HepG2 (cell line): ENCODE measurements at regions not wholly inside any gene's neighbourhood (a gene's known extent, or its start where the extent isn't known, plus 50 kb on each side); places are given as distances from the start of the nearest gene placed in this dataset.

ENCODE experiments used
- ATAC-seq: fragments of 200-7000 bp; cut with Tn5 transposase; 3 replicates; pipeline ENCODE4 v1.9.1; 2020; ENCODE audit warnings: mild to moderate bottlenecking, moderate library complexity
- BruUV-seq: library from RNA; stranded (reverse); fragments of 400-500 nt; replicated peaks from 2 replicates; lab custom pipeline; 2021; lab: Mats Ljungman, UMichigan
- CTCF ChIA-PET: fragments of 300-600 bp; formaldehyde crosslinking; extraction: SDS; loops from one replicate; lab custom pipeline; 2021; ENCODE audit warnings: low total read pairs, inconsistent platforms, low intra/inter-chr PET ratio; lab: Yijun Ruan, JAX
- POLR2A ChIA-PET: fragments of 350-600 bp; sonication (Branson Sonifier 250); formaldehyde crosslinking; loops from one replicate; lab custom pipeline; 2020; ENCODE audit warnings: antibody characterized with exemption, inconsistent platforms; lab: Yijun Ruan, JAX
- DNase-seq: peaks from one replicate; pipeline ENCODE4 v3.0.0-alpha.2; 2015; ENCODE audit warnings: low spot score
- FAIRE-seq: peaks from 3 replicates; lab custom pipeline; 2011; peaks lifted over from hg19 to GRCh38; lab: Jason Lieb, UNC
- H2AFZ ChIP-seq: one replicate; pipeline ENCODE4 v1.6.1; 2011; ENCODE audit warnings: low read length, inconsistent platforms
- H3K27ac ChIP-seq: fragments of 300-600 bp; 3 replicates; pipeline ENCODE4 v1.8.0; 2011; ENCODE audit warnings: mixed run types, mild to moderate bottlenecking, mixed read lengths, low read length, inconsistent platforms; ENCODE audit not compliant: insufficient read depth; ENCODE audit errors: extremely low read length
- H3K27me3 ChIP-seq, 2 experiments: fragments of 200-600 bp in 1 of 2; 2 replicates in 1 of 2; 3 replicates in 1 of 2; pipeline versions ENCODE4 v1.6.0 to v1.8.0; 2011; ENCODE audit warnings: low read length in 2 of 2, mild to moderate bottlenecking in 2 of 2, moderate library complexity in 2 of 2, inconsistent platforms in 1 of 2; ENCODE audit not compliant: insufficient read depth in 2 of 2, control insufficient read depth in 1 of 2
- H3K36me3 ChIP-seq, 2 experiments: fragments of 200-600 bp in 1 of 2; replicated peaks in 1 of 2; 2 replicates in 1 of 2; 3 replicates in 1 of 2; pipeline versions ENCODE4 v1.5.1 to v1.8.0; 2011; ENCODE audit warnings: low read length in 2 of 2, inconsistent platforms in 1 of 2; ENCODE audit not compliant: insufficient read depth in 2 of 2, control insufficient read depth in 1 of 2
- H3K4me1 ChIP-seq: 2 replicates; pipeline ENCODE4 v1.5.1; 2012; ENCODE audit warnings: low read length, inconsistent platforms; ENCODE audit not compliant: insufficient read depth
- H3K4me2 ChIP-seq: 2 replicates; pipeline ENCODE4 v1.6.0; 2011; ENCODE audit warnings: low read depth, low read length, inconsistent platforms
- H3K4me3 ChIP-seq, 3 experiments: fragments of 200-600 bp in 1 of 3; sonication (generic), shearing (Covaris generic) in 1 of 3; replicated peaks in 1 of 3; 2 replicates each; pipeline ENCODE4 v1.5.1; 2011 to 2016; ENCODE audit warnings: low read length in 3 of 3, inconsistent platforms in 2 of 3, low read depth in 2 of 3, mild to moderate bottlenecking in 2 of 3, control low read depth in 1 of 3, mixed read lengths in 1 of 3; ENCODE audit not compliant: insufficient read depth in 1 of 3
- H3K79me2 ChIP-seq: one replicate; pipeline ENCODE4 v1.6.1; 2011; ENCODE audit warnings: low read length, inconsistent platforms; ENCODE audit not compliant: insufficient read depth
- H3K9ac ChIP-seq: 2 replicates; pipeline ENCODE4 v1.6.0; 2011; ENCODE audit warnings: mild to moderate bottlenecking, low read depth, low read length, inconsistent platforms; ENCODE audit not compliant: insufficient read depth
- H3K9me3 ChIP-seq: 2 replicates; pipeline ENCODE4 v1.5.1; 2012; ENCODE audit warnings: mild to moderate bottlenecking, low read length
- H4K20me1 ChIP-seq: 2 replicates; pipeline ENCODE4 v1.6.0; 2011; ENCODE audit warnings: inconsistent platforms, mild to moderate bottlenecking, low read length, moderate library complexity; ENCODE audit not compliant: insufficient read depth
- NKX3-1 ChIP-seq: sonication (generic); formaldehyde crosslinking; IDR thresholded peaks from 2 replicates; pipeline ENCODE4 v1.5.0; 2020; ENCODE audit warnings: missing genetic modification reagents
- SRF ChIP-seq: IDR thresholded peaks from 2 replicates; pipeline ENCODE4 v1.6.1; 2011; ENCODE audit warnings: mild to moderate bottlenecking, low read depth, low read length, moderate library complexity
- ZNF430 ChIP-seq: sonication (generic); formaldehyde crosslinking; IDR thresholded peaks from 2 replicates; pipeline ENCODE4 v1.9.0; 2021; ENCODE audit warnings: mild to moderate bottlenecking, missing genetic modification reagents
- WGBS: methylation state at CpG from one replicate; pipeline ENCODE4 v1.1.6; 2017; ENCODE audit warnings: low lambda C conversion rate; 5-methylcytosine and 5-hydroxymethylcytosine counted together
- in situ Hi-C: cut with HindIII; loops from 2 replicates; pipeline ENCODE4 v1.10.0; 2017; ENCODE audit warnings: low pct_unique_long_range_greater_than_20kb; ENCODE audit not compliant: extremely low pct_ligation_motif_present
- intact Hi-C: fragments of 100-400 bp; cut with micrococcal nuclease; formaldehyde crosslinking; loops from one replicate; pipeline ENCODE4 v1.10.0; 2022; ENCODE audit not compliant: unreplicated experiment
- TF ChIP-seq, protein P1 (sequence below): sonication (generic); formaldehyde crosslinking; IDR thresholded peaks from 2 replicates; pipeline ENCODE4; 2020; ENCODE audit warnings: missing genetic modification reagents, mild to moderate bottlenecking, borderline replicate concordance
- TF ChIP-seq, protein P2 (sequence below), 2 experiments: fragments of 450-650 bp in 1 of 2; sonication (generic) in 1 of 2; formaldehyde crosslinking; IDR thresholded peaks; 2 replicates each; pipeline versions ENCODE4 v1.5.0 to v1.8.0; 2020 to 2022; ENCODE audit warnings: mild to moderate bottlenecking in 1 of 2, missing genetic modification reagents in 1 of 2
- TF ChIP-seq, protein P3 (sequence below): sonication (generic); formaldehyde crosslinking; IDR thresholded peaks from 2 replicates; pipeline ENCODE4 v1.4.0; 2020; ENCODE audit warnings: missing genetic modification reagents, mild to moderate bottlenecking, borderline replicate concordance
- TF ChIP-seq, protein P4 (sequence below): sonication (generic); formaldehyde crosslinking; conservative IDR thresholded peaks from 2 replicates; pipeline ENCODE4 v1.4.0; 2020; ENCODE audit warnings: missing genetic modification reagents
- TF ChIP-seq, protein P5 (sequence below): sonication (generic); formaldehyde crosslinking; IDR thresholded peaks from 2 replicates; pipeline ENCODE4 v1.4.0; 2020; ENCODE audit warnings: mild to moderate bottlenecking, missing genetic modification reagents, borderline replicate concordance
- TF ChIP-seq, protein P6 (sequence below): IDR thresholded peaks from 2 replicates; pipeline ENCODE4 v1.6.1; 2016; ENCODE audit warnings: low read depth, control low read depth

DNA sequence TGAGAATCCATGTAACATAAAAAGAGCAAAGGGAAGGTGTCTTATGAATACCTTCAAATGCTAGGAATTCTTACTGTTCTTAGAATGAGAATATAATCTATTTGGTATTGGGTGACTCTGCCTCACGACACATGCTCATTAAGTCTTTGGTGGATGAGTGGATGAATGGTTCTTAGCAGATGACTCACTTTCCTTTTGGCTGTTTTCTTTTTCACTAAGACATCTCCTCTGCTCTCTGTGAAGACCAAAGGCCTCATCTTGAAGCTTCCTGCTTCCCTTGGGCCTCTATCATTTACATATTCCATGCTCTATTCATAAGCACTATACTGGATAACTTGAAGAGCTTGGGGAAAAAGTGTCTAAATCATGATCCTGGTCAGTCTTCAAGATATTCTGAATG lies 468.1 kb downstream of the SPATA31D1 start:
- in situ Hi-C loops, result no loop called here
- no peak for FAIRE-seq
- TF ChIP-seq, protein P1, sequence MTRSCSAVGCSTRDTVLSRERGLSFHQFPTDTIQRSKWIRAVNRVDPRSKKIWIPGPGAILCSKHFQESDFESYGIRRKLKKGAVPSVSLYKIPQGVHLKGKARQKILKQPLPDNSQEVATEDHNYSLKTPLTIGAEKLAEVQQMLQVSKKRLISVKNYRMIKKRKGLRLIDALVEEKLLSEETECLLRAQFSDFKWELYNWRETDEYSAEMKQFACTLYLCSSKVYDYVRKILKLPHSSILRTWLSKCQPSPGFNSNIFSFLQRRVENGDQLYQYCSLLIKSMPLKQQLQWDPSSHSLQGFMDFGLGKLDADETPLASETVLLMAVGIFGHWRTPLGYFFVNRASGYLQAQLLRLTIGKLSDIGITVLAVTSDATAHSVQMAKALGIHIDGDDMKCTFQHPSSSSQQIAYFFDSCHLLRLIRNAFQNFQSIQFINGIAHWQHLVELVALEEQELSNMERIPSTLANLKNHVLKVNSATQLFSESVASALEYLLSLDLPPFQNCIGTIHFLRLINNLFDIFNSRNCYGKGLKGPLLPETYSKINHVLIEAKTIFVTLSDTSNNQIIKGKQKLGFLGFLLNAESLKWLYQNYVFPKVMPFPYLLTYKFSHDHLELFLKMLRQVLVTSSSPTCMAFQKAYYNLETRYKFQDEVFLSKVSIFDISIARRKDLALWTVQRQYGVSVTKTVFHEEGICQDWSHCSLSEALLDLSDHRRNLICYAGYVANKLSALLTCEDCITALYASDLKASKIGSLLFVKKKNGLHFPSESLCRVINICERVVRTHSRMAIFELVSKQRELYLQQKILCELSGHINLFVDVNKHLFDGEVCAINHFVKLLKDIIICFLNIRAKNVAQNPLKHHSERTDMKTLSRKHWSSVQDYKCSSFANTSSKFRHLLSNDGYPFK (CRISPR knock-in tag), result no peak
- TF ChIP-seq ZNF430 (CRISPR knock-in tag), result no peak
- no peak for TF ChIP-seq SRF
- TF ChIP-seq, protein P2, sequence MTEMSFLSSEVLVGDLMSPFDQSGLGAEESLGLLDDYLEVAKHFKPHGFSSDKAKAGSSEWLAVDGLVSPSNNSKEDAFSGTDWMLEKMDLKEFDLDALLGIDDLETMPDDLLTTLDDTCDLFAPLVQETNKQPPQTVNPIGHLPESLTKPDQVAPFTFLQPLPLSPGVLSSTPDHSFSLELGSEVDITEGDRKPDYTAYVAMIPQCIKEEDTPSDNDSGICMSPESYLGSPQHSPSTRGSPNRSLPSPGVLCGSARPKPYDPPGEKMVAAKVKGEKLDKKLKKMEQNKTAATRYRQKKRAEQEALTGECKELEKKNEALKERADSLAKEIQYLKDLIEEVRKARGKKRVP (CRISPR knock-in tag; IDR thresholded peaks at IDR 0.05), result no peak
- no peak for TF ChIP-seq NKX3-1
- TF ChIP-seq, protein P3, sequence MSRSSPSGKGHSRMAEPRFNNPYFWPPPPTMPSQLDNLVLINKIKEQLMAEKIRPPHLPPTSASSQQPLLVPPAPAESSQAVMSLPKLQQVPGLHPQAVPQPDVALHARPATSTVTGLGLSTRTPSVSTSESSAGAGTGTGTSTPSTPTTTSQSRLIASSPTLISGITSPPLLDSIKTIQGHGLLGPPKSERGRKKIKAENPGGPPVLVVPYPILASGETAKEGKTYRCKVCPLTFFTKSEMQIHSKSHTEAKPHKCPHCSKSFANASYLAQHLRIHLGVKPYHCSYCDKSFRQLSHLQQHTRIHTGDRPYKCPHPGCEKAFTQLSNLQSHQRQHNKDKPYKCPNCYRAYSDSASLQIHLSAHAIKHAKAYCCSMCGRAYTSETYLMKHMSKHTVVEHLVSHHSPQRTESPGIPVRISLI (CRISPR knock-in tag), result no peak
- TF ChIP-seq, protein P4, sequence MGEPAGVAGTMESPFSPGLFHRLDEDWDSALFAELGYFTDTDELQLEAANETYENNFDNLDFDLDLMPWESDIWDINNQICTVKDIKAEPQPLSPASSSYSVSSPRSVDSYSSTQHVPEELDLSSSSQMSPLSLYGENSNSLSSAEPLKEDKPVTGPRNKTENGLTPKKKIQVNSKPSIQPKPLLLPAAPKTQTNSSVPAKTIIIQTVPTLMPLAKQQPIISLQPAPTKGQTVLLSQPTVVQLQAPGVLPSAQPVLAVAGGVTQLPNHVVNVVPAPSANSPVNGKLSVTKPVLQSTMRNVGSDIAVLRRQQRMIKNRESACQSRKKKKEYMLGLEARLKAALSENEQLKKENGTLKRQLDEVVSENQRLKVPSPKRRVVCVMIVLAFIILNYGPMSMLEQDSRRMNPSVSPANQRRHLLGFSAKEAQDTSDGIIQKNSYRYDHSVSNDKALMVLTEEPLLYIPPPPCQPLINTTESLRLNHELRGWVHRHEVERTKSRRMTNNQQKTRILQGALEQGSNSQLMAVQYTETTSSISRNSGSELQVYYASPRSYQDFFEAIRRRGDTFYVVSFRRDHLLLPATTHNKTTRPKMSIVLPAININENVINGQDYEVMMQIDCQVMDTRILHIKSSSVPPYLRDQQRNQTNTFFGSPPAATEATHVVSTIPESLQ (CRISPR knock-in tag), result no peak
- TF ChIP-seq, protein P5, sequence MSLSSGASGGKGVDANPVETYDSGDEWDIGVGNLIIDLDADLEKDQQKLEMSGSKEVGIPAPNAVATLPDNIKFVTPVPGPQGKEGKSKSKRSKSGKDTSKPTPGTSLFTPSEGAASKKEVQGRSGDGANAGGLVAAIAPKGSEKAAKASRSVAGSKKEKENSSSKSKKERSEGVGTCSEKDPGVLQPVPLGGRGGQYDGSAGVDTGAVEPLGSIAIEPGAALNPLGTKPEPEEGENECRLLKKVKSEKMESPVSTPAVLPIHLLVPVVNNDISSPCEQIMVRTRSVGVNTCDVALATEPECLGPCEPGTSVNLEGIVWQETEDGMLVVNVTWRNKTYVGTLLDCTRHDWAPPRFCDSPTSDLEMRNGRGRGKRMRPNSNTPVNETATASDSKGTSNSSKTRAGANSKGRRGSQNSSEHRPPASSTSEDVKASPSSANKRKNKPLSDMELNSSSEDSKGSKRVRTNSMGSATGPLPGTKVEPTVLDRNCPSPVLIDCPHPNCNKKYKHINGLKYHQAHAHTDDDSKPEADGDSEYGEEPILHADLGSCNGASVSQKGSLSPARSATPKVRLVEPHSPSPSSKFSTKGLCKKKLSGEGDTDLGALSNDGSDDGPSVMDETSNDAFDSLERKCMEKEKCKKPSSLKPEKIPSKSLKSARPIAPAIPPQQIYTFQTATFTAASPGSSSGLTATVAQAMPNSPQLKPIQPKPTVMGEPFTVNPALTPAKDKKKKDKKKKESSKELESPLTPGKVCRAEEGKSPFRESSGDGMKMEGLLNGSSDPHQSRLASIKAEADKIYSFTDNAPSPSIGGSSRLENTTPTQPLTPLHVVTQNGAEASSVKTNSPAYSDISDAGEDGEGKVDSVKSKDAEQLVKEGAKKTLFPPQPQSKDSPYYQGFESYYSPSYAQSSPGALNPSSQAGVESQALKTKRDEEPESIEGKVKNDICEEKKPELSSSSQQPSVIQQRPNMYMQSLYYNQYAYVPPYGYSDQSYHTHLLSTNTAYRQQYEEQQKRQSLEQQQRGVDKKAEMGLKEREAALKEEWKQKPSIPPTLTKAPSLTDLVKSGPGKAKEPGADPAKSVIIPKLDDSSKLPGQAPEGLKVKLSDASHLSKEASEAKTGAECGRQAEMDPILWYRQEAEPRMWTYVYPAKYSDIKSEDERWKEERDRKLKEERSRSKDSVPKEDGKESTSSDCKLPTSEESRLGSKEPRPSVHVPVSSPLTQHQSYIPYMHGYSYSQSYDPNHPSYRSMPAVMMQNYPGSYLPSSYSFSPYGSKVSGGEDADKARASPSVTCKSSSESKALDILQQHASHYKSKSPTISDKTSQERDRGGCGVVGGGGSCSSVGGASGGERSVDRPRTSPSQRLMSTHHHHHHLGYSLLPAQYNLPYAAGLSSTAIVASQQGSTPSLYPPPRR (CRISPR knock-in tag), result no peak
- TF ChIP-seq, protein P6, sequence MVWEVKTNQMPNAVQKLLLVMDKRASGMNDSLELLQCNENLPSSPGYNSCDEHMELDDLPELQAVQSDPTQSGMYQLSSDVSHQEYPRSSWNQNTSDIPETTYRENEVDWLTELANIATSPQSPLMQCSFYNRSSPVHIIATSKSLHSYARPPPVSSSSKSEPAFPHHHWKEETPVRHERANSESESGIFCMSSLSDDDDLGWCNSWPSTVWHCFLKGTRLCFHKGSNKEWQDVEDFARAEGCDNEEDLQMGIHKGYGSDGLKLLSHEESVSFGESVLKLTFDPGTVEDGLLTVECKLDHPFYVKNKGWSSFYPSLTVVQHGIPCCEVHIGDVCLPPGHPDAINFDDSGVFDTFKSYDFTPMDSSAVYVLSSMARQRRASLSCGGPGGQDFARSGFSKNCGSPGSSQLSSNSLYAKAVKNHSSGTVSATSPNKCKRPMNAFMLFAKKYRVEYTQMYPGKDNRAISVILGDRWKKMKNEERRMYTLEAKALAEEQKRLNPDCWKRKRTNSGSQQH (CRISPR knock-in tag), result no peak

More for the DNA sequence above, 468.1 kb downstream of the SPATA31D1 start:
- no peaks in the 10 kb centered on the region for H3K36me3 ChIP-seq
- peaks cover 13% of the 10 kb centered on the region for H3K4me1 ChIP-seq
- H2AFZ ChIP-seq, result no peak overlapping the region
- intact Hi-C loops, result no loop called here
- no peak overlapping the region for H3K27ac ChIP-seq
- no peak for DNase-seq
- H3K4me2 ChIP-seq, result no peak overlapping the region
- ChIA-PET POLR2A (no interaction called here), CTCF (interaction anchor here (0.6 kb wide), 1 partner anchor 676 kb away, joined by 4 read pairs; no protein-coding TSS in a partner anchor)
- H3K9me3 ChIP-seq, result peaks cover 11% of the 10 kb centered on the region; the same call in 1 of the 2 replicates
- BruUV-seq, result no TSS peak
- ATAC-seq, result no peak
- H3K79me2 ChIP-seq, result no peaks in the 10 kb centered on the region
- H3K27me3 ChIP-seq, result no peaks in the 10 kb centered on the region
- H4K20me1 ChIP-seq, result no peaks in the 10 kb centered on the region
- WGBS, result 38% methylated on average over 1 of the region's 1 CpG
- no peak overlapping the region for H3K4me3 ChIP-seq
- no peak overlapping the region for H3K9ac ChIP-seq
